Mesenchymal stem cell (in vitro differentiated cells and primary cell): ENCODE measurements at regions not wholly inside any gene's neighbourhood (a gene's known extent, or its start where the extent isn't known, plus 50 kb on each side); places are given as distances from the start of the nearest gene placed in this dataset.
"Not testable (repeated sequence)": the region's sequence is repeated elsewhere in the genome, so short reads cannot be mapped to it uniquely, and the experiment has no call there.

ENCODE experiments used
- DNase-seq: peaks from one replicate; pipeline ENCODE4 v3.0.0-alpha.2; 2013
- H2AFZ ChIP-seq: one replicate; pipeline ENCODE4 v1.6.1; 2013; ENCODE audit warnings: low read depth, mild to moderate bottlenecking, control low read depth, inconsistent platforms, low read length, moderate library complexity
- H2AK5ac ChIP-seq: 2 replicates; pipeline ENCODE4 v1.6.1; 2013; ENCODE audit warnings: low read length, moderate library complexity, mild to moderate bottlenecking, inconsistent platforms; ENCODE audit not compliant: severe bottlenecking
- H2BK120ac ChIP-seq: one replicate; pipeline ENCODE4 v1.6.1; 2013; ENCODE audit warnings: low read depth, mild to moderate bottlenecking, inconsistent platforms, low read length, moderate library complexity
- H2BK12ac ChIP-seq, 2 experiments: one replicate each; pipeline ENCODE4 v1.6.1; 2013; ENCODE audit warnings: inconsistent platforms in 2 of 2, low read length in 2 of 2, mild to moderate bottlenecking in 2 of 2, moderate library complexity in 2 of 2, control low read depth in 1 of 2
- H2BK15ac ChIP-seq: one replicate; pipeline ENCODE4 v1.6.1; 2013; ENCODE audit warnings: mild to moderate bottlenecking, low read depth, inconsistent platforms; ENCODE audit not compliant: poor library complexity, severe bottlenecking
- H2BK5ac ChIP-seq: 2 replicates; pipeline ENCODE4 v1.6.1; 2013; ENCODE audit warnings: low read depth, mild to moderate bottlenecking, low read length, control low read depth, inconsistent platforms; ENCODE audit not compliant: poor library complexity, severe bottlenecking
- H3K14ac ChIP-seq, 2 experiments: one replicate each; pipeline ENCODE4 v1.6.1; 2013; ENCODE audit warnings: inconsistent platforms in 2 of 2, low read length in 2 of 2, control low read depth in 1 of 2, mild to moderate bottlenecking in 1 of 2, moderate library complexity in 1 of 2
- H3K18ac ChIP-seq, 2 experiments: one replicate each; pipeline ENCODE4 v1.6.1; 2013; ENCODE audit warnings: inconsistent platforms in 2 of 2, low read length in 2 of 2, control low read depth in 1 of 2, low read depth in 1 of 2, mild to moderate bottlenecking in 1 of 2
- H3K23ac ChIP-seq, 2 experiments: one replicate each; pipeline ENCODE4 v1.6.1; 2013; ENCODE audit warnings: inconsistent platforms in 2 of 2, low read length in 2 of 2, mild to moderate bottlenecking in 2 of 2, moderate library complexity in 2 of 2, control low read depth in 1 of 2
- H3K27ac ChIP-seq: 2 replicates; pipeline ENCODE4 v1.5.1; 2013; ENCODE audit warnings: mild to moderate bottlenecking, moderate library complexity, low read length, control low read depth, inconsistent platforms; ENCODE audit not compliant: poor library complexity, severe bottlenecking
- H3K27me3 ChIP-seq, 2 experiments: 2 replicates each; pipeline versions ENCODE4 v1.6.1 to v1.7.0; 2013; ENCODE audit warnings: low read length in 2 of 2, mild to moderate bottlenecking in 2 of 2, moderate library complexity in 2 of 2, control low read depth in 1 of 2, inconsistent platforms in 1 of 2; ENCODE audit not compliant: control insufficient read depth in 1 of 2, insufficient read depth in 1 of 2
- H3K36me3 ChIP-seq, 2 experiments: 2 replicates each; pipeline versions ENCODE4 v1.6.1 to v1.7.0; 2013; ENCODE audit warnings: low read length in 2 of 2, control low read depth in 1 of 2, inconsistent platforms in 1 of 2, low read depth in 1 of 2, mild to moderate bottlenecking in 1 of 2; ENCODE audit not compliant: insufficient read depth in 2 of 2, control insufficient read depth in 1 of 2
- H3K4ac ChIP-seq, 2 experiments: one replicate each; pipeline ENCODE4 v1.6.1; 2013; ENCODE audit warnings: inconsistent platforms in 2 of 2, low read length in 2 of 2, mild to moderate bottlenecking in 2 of 2, moderate library complexity in 2 of 2, control low read depth in 1 of 2, low read depth in 1 of 2
- H3K4me1 ChIP-seq: 2 replicates; pipeline ENCODE4 v1.6.1; 2013; ENCODE audit warnings: low read depth, low read length, control low read depth; ENCODE audit not compliant: control insufficient read depth, insufficient read depth
- H3K4me2 ChIP-seq: 2 replicates; pipeline ENCODE4 v1.6.1; 2013; ENCODE audit warnings: low read length, mild to moderate bottlenecking, inconsistent platforms; ENCODE audit not compliant: poor library complexity, severe bottlenecking
- H3K4me3 ChIP-seq, 2 experiments: 2 replicates each; pipeline versions ENCODE4 v1.5.1 to v1.7.0; 2013; ENCODE audit warnings: low read length in 2 of 2, mild to moderate bottlenecking in 2 of 2, control low read depth in 1 of 2, low read depth in 1 of 2; ENCODE audit not compliant: insufficient read depth in 1 of 2
- H3K79me1 ChIP-seq: replicated peaks from 2 replicates; pipeline ENCODE4 v1.6.1; 2013; ENCODE audit warnings: mild to moderate bottlenecking, control low read depth, low read length, inconsistent platforms; ENCODE audit not compliant: poor library complexity, severe bottlenecking
- H3K9ac ChIP-seq: 2 replicates; pipeline ENCODE4 v1.7.0; 2013; ENCODE audit warnings: mild to moderate bottlenecking, low read length, moderate library complexity
- H3K9me3 ChIP-seq: 2 replicates; pipeline ENCODE4 v1.7.0; 2013; ENCODE audit warnings: mild to moderate bottlenecking, low read length; ENCODE audit not compliant: control insufficient read depth
- H4K8ac ChIP-seq: one replicate; pipeline ENCODE4 v1.6.1; 2013; ENCODE audit warnings: inconsistent platforms, mild to moderate bottlenecking, low read length, moderate library complexity
- H4K91ac ChIP-seq: one replicate; pipeline ENCODE4 v1.6.1; 2013; ENCODE audit warnings: mild to moderate bottlenecking, low read length, inconsistent platforms
- WGBS: methylation state at CpG from one replicate; pipeline ENCODE4 v1.1.7; 2013; ENCODE audit warnings: mixed read lengths; 5-methylcytosine and 5-hydroxymethylcytosine counted together

GRCh38 chr5:34185005-34185404 is 142.0 kb upstream of the C1QTNF3 start:
- H3K9me3 ChIP-seq, H3K27me3 ChIP-seq, H4K8ac ChIP-seq, H3K4me3 ChIP-seq, H3K4me2 ChIP-seq, H2BK15ac ChIP-seq, H2BK120ac ChIP-seq, H3K27ac ChIP-seq, H3K9ac ChIP-seq, DNase-seq, H3K79me1 ChIP-seq, H2AK5ac ChIP-seq, H2BK12ac ChIP-seq, H3K4ac ChIP-seq, H3K18ac ChIP-seq, H2AFZ ChIP-seq, H2BK5ac ChIP-seq, H3K23ac ChIP-seq, H4K91ac ChIP-seq, H3K14ac ChIP-seq, H3K4me1 ChIP-seq: not testable (repeated sequence)
- 100% methylated on average over 3 of the region's 6 CpGs for WGBS
- H3K36me3 ChIP-seq: peaks cover 3 to 24% of the 10 kb centered on the region in 2 experiments

DNA sequence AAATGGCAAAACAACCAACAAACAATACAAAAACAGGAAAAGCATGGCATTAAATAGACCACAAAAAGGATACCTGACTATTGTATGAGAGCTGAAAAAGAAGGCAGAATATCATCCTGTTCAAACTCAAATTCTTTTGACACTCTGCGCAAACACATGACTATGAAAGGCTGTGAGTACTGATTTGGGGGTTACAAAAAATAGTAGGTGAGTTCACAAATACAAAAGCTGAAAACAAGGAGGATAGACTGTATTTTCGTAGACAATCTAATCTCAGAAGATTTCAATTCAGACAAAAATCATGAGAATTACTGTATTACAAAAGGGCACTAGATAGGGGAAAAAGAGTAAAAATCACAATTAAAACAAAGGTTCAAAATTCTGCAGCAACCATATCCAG is 142.6 kb upstream of the C1QTNF3 start:
- not testable (repeated sequence) for H3K9me3 ChIP-seq, H3K79me1 ChIP-seq, H2AFZ ChIP-seq, H3K4me2 ChIP-seq, H3K27me3 ChIP-seq, H4K8ac ChIP-seq, H3K18ac ChIP-seq, H4K91ac ChIP-seq, H3K27ac ChIP-seq, H3K4me1 ChIP-seq, H3K4me3 ChIP-seq, H2BK15ac ChIP-seq, H2AK5ac ChIP-seq, H2BK12ac ChIP-seq, H2BK120ac ChIP-seq, H3K4ac ChIP-seq, H3K14ac ChIP-seq, H2BK5ac ChIP-seq, H3K23ac ChIP-seq, H3K9ac ChIP-seq
- peaks cover 3 to 26% of the 10 kb centered on the region in 2 experiments for H3K36me3 ChIP-seq
- peak; percentile 2 for DNase-seq
- WGBS: 97% methylated on average over 2 of the region's 2 CpGs

GRCh38 chr5:34186108-34186507 is 143.1 kb upstream of the C1QTNF3 start:
- not testable (repeated sequence) for H2BK12ac ChIP-seq, H3K4me1 ChIP-seq, H3K18ac ChIP-seq, H4K8ac ChIP-seq, H3K4ac ChIP-seq, H2BK120ac ChIP-seq, H3K14ac ChIP-seq, H3K4me3 ChIP-seq, H3K27me3 ChIP-seq, H3K23ac ChIP-seq, H3K27ac ChIP-seq, H2BK5ac ChIP-seq, H2AFZ ChIP-seq, H3K9ac ChIP-seq, H2BK15ac ChIP-seq, H3K4me2 ChIP-seq, H4K91ac ChIP-seq, H3K9me3 ChIP-seq, DNase-seq, H2AK5ac ChIP-seq
- 100% methylated on average over 1 of the region's 2 CpGs for WGBS
- Histone ChIP-seq H3K79me1 (peaks cover 11% of the 10 kb centered on the region), H3K36me3 (peaks cover 3 to 29% of the 10 kb centered on the region in 2 experiments)

- not testable (repeated sequence) for H4K8ac ChIP-seq, H3K27ac ChIP-seq, H2AK5ac ChIP-seq, H3K4me3 ChIP-seq, H3K9me3 ChIP-seq, H3K23ac ChIP-seq, H2BK12ac ChIP-seq, H3K9ac ChIP-seq, H3K27me3 ChIP-seq, H4K91ac ChIP-seq, H3K4me1 ChIP-seq, DNase-seq, H3K18ac ChIP-seq, H3K14ac ChIP-seq, H2BK120ac ChIP-seq, H3K4ac ChIP-seq, H2BK15ac ChIP-seq, H2BK5ac ChIP-seq, H3K4me2 ChIP-seq, H2AFZ ChIP-seq
- H3K36me3 ChIP-seq: peaks cover 3 to 33% of the 10 kb centered on the region in 2 experiments
- WGBS: 91% methylated on average over 2 of the region's 2 CpGs
- H3K79me1 ChIP-seq: peaks cover 17% of the 10 kb centered on the region
Observed at GRCh38 chr5:34186865-34187264, 143.9 kb upstream of the C1QTNF3 start.
